HL-60 (cell line): ENCODE measurements at regions not wholly inside any gene's neighbourhood (a gene's known extent, or its start where the extent isn't known, plus 50 kb on each side); places are given as distances from the start of the nearest gene placed in this dataset.

Experiments used
- DNase-seq, 2 experiments: peaks; one replicate each; pipeline ENCODE4 v3.0.0-alpha.2; 2010 to 2020; ENCODE audit warnings: low read depth in 1 of 2, low spot score in 1 of 2
- H3K27ac ChIP-seq: fragments of 250-450 bp; sonication (Bioruptor Pico); replicated peaks from 2 replicates; pipeline ENCODE4 v1.5.1; 2020; ENCODE audit warnings: mild to moderate bottlenecking, moderate library complexity
- H3K27me3 ChIP-seq: fragments of 250-450 bp; sonication (Bioruptor Pico); 2 replicates; pipeline ENCODE4 v1.5.1; 2021; ENCODE audit warnings: mild to moderate bottlenecking, moderate library complexity; ENCODE audit not compliant: insufficient read depth, poor library complexity, severe bottlenecking
- H3K4me3 ChIP-seq: replicated peaks from 2 replicates; pipeline ENCODE4 v1.5.1; 2011; ENCODE audit warnings: mild to moderate bottlenecking, control low read depth, low read length; ENCODE audit not compliant: insufficient read depth
- GABPA ChIP-seq: IDR thresholded peaks from 2 replicates; pipeline ENCODE4 v1.6.1; 2012; ENCODE audit warnings: low read depth
- POLR2AphosphoS5 ChIP-seq: IDR thresholded peaks from 2 replicates; pipeline ENCODE4 v1.6.1; 2012; ENCODE audit warnings: low read depth
- SPI1 ChIP-seq: IDR thresholded peaks from 2 replicates; pipeline ENCODE4 v1.6.1; 2012; ENCODE audit warnings: low read depth, mild to moderate bottlenecking, borderline replicate concordance
- TF ChIP-seq, protein P1 (sequence below): IDR thresholded peaks from one replicate; pipeline ENCODE4 v1.5.1; 2011; ENCODE audit warnings: low read length, control low read depth, inconsistent platforms; ENCODE audit not compliant: insufficient read depth
- TF ChIP-seq, protein P2 (sequence below): IDR thresholded peaks from 2 replicates; pipeline ENCODE4 v1.6.1; 2012; ENCODE audit warnings: low read depth; ENCODE audit not compliant: insufficient replicate concordance

DNA sequence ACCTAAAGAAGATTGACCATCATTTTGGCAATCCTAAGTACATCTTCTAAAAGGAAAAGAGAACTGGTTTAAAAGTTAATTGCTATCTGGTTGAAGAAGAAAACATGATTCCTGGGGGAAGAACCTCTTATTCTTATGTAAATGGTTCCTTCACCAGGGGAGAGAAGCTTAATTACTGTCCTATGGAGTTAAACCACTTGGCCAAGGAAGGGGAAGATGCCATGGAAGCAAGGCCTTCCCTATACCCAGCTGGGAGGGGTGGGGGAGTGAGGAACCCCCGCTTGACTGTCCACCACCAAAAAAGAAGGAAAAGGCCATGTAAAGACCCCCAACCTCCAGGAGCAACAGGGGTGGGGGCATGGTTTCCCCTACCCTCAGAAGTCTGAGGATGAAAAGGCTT is 962.1 kb downstream of the GRIK2 start:
- DNase-seq = no peak
- TF ChIP-seq, protein P1, sequence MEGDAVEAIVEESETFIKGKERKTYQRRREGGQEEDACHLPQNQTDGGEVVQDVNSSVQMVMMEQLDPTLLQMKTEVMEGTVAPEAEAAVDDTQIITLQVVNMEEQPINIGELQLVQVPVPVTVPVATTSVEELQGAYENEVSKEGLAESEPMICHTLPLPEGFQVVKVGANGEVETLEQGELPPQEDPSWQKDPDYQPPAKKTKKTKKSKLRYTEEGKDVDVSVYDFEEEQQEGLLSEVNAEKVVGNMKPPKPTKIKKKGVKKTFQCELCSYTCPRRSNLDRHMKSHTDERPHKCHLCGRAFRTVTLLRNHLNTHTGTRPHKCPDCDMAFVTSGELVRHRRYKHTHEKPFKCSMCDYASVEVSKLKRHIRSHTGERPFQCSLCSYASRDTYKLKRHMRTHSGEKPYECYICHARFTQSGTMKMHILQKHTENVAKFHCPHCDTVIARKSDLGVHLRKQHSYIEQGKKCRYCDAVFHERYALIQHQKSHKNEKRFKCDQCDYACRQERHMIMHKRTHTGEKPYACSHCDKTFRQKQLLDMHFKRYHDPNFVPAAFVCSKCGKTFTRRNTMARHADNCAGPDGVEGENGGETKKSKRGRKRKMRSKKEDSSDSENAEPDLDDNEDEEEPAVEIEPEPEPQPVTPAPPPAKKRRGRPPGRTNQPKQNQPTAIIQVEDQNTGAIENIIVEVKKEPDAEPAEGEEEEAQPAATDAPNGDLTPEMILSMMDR = no peak
- TF ChIP-seq GABPA (no peak), SPI1 (no peak), POLR2AphosphoS5 (no peak)
- TF ChIP-seq, protein P2, sequence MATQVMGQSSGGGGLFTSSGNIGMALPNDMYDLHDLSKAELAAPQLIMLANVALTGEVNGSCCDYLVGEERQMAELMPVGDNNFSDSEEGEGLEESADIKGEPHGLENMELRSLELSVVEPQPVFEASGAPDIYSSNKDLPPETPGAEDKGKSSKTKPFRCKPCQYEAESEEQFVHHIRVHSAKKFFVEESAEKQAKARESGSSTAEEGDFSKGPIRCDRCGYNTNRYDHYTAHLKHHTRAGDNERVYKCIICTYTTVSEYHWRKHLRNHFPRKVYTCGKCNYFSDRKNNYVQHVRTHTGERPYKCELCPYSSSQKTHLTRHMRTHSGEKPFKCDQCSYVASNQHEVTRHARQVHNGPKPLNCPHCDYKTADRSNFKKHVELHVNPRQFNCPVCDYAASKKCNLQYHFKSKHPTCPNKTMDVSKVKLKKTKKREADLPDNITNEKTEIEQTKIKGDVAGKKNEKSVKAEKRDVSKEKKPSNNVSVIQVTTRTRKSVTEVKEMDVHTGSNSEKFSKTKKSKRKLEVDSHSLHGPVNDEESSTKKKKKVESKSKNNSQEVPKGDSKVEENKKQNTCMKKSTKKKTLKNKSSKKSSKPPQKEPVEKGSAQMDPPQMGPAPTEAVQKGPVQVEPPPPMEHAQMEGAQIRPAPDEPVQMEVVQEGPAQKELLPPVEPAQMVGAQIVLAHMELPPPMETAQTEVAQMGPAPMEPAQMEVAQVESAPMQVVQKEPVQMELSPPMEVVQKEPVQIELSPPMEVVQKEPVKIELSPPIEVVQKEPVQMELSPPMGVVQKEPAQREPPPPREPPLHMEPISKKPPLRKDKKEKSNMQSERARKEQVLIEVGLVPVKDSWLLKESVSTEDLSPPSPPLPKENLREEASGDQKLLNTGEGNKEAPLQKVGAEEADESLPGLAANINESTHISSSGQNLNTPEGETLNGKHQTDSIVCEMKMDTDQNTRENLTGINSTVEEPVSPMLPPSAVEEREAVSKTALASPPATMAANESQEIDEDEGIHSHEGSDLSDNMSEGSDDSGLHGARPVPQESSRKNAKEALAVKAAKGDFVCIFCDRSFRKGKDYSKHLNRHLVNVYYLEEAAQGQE = no peak
- no peak overlapping the region for H3K27ac ChIP-seq
- H3K27me3 ChIP-seq = no peaks in the 10 kb centered on the region
- no peak overlapping the region for H3K4me3 ChIP-seq

DNA sequence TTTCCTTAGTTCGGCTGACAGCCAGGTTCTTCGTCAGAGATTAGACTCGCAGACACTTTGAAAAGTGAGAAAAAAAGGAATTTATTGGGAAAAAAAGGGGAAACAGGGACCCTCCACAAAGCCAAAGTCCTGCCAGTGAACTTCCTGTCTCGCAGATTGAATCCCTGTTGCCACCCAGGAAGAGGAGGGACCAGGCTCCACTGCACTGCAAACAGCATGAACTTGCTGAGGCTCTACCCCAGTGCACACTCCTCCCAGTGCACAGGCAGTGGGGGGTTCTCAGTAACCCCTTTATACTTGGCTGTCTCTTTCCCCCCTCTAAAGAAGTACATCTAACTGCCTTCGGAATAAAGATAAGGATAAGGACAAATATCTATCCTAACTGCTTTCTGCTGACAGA is 959.0 kb downstream of the GRIK2 start:
- Histone ChIP-seq H3K27me3 (no peaks in the 10 kb centered on the region), H3K4me3 (no peak overlapping the region), H3K27ac (no peak overlapping the region)
- no peak for TF ChIP-seq SPI1
- TF ChIP-seq POLR2AphosphoS5 = no peak
- TF ChIP-seq, protein P1 = no peak
- TF ChIP-seq, protein P2 = no peak
- no peak for TF ChIP-seq GABPA
- no peak for DNase-seq

DNA sequence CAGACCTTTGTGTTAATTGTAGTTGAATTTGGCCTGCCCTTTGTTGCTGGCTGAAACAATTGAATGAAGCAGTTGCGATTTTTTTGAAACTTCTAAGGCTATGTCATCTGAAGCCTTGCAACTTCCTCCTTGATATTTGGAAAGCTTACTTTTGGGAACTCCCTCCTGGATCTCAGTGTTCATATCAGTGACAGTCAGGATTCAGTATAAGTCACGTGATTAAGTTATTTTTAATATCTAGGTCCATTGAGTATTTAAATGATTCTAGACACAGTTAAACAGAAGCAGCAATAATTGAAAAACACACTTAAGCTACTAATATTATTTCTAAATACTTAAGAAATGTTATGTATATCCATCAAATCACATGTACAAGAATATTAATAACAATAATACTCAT is 951.3 kb downstream of the GRIK2 start:
- TF ChIP-seq, protein P1 = no peak
- TF ChIP-seq SPI1 (no peak), GABPA (no peak), POLR2AphosphoS5 (no peak)
- TF ChIP-seq, protein P2 = no peak
- Histone ChIP-seq H3K4me3 (no peak overlapping the region), H3K27ac (no peak overlapping the region), H3K27me3 (no peaks in the 10 kb centered on the region)
- no peak for DNase-seq
